Common myeloid progenitor, CD34-positive (primary cell): ENCODE measurements at regions not wholly inside any gene's neighbourhood (a gene's known extent, or its start where the extent isn't known, plus 50 kb on each side); places are given as distances from the start of the nearest gene placed in this dataset.

Experiments
- CTCF ChIA-PET: fragments of 350-600 bp; sonication (Branson Sonifier 250); formaldehyde crosslinking; loops from one replicate; lab custom pipeline; 2021; ENCODE audit warnings: antibody characterized with exemption; lab: Charles Lee
- POLR2A ChIA-PET: fragments of 350-600 bp; sonication (Branson Sonifier 250); formaldehyde crosslinking; loops from one replicate; lab custom pipeline; 2021; ENCODE audit warnings: antibody characterized with exemption; lab: Charles Lee
- DNase-seq, 3 donors: peaks; one replicate each; pipeline versions ENCODE4 v3.0.0 to v3.0.0-alpha.2; 2013
- H3K27ac ChIP-seq, 2 experiments: 1 replicate in 1 of 2; 2 replicates in 1 of 2; pipeline ENCODE4 v1.7.0; 2013; ENCODE audit warnings: inconsistent platforms in 2 of 2, low read length in 2 of 2, mild to moderate bottlenecking in 2 of 2, low read depth in 1 of 2, moderate library complexity in 1 of 2; ENCODE audit not compliant: severe bottlenecking in 2 of 2, insufficient read depth in 1 of 2, poor library complexity in 1 of 2
- H3K27me3 ChIP-seq, 5 experiments: replicated peaks in 2 of 5; 1 replicate in 3 of 5; 2 replicates in 2 of 5; pipeline versions ENCODE4 v1.6.1 to v1.7.0; 2013; ENCODE audit warnings: low read length in 4 of 5, mild to moderate bottlenecking in 2 of 5, moderate library complexity in 2 of 5, inconsistent platforms in 1 of 5; ENCODE audit not compliant: insufficient read depth in 5 of 5, control insufficient read depth in 4 of 5
- H3K36me3 ChIP-seq, 4 experiments: 1 replicate in 2 of 4; 2 replicates in 2 of 4; pipeline versions ENCODE4 v1.6.1 to v1.7.0; 2013; ENCODE audit warnings: low read length in 3 of 4, control low read depth in 1 of 4, mild to moderate bottlenecking in 1 of 4; ENCODE audit not compliant: control insufficient read depth in 4 of 4, insufficient read depth in 4 of 4
- H3K4me1 ChIP-seq, 4 experiments: 1 replicate in 3 of 4; 2 replicates in 1 of 4; pipeline versions ENCODE4 v1.6.1 to v1.7.1; 2013; ENCODE audit warnings: low read length in 3 of 4, mild to moderate bottlenecking in 3 of 4, control low read depth in 1 of 4, inconsistent platforms in 1 of 4, moderate library complexity in 1 of 4; ENCODE audit not compliant: control insufficient read depth in 4 of 4, insufficient read depth in 4 of 4; ENCODE audit errors: control extremely low read depth in 1 of 4
- H3K4me3 ChIP-seq, 7 experiments: 1 replicate in 4 of 7; 2 replicates in 3 of 7; pipeline versions ENCODE4 v1.5.1 to v1.7.0; 2013; ENCODE audit warnings: mild to moderate bottlenecking in 7 of 7, low read length in 6 of 7, moderate library complexity in 6 of 7, inconsistent platforms in 2 of 7, low read depth in 2 of 7, control low read depth in 1 of 7; ENCODE audit not compliant: insufficient read depth in 4 of 7, control insufficient read depth in 1 of 7; ENCODE audit errors: extremely low read depth in 1 of 7
- H3K9me3 ChIP-seq, 5 experiments: 1 replicate in 4 of 5; 2 replicates in 1 of 5; pipeline versions ENCODE4 v1.6.1 to v1.7.1; 2013; ENCODE audit warnings: low read length in 4 of 5, mild to moderate bottlenecking in 2 of 5, inconsistent platforms in 1 of 5, low read depth in 1 of 5, moderate library complexity in 1 of 5; ENCODE audit not compliant: control insufficient read depth in 4 of 5, insufficient read depth in 2 of 5; ENCODE audit errors: control extremely low read depth in 1 of 5
- WGBS: methylation state at CpG from one replicate; pipeline ENCODE4 v1.1.5; 2013; ENCODE audit not compliant: insufficient coverage; 5-methylcytosine and 5-hydroxymethylcytosine counted together

DNA sequence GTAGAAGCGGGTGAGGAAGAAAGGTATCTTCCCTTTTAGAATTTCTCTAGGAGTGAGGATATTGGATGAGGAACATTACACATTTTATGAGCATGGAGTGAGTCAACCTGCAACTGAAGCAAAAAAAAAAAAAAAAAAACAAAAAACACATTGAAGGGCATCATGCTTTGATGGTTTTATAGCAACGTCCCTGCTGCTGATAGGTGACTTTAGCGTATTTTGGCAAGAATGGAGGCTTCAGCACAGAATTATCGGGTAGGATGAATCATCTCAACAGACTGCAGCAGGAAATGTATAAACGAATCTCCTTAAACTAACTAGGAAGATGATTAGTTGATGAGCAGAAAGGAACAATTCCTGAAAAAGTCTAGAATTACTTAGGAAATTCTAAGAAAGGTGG, 1359.6 kb upstream of the ATXN8OS start:
- ChIA-PET CTCF (no interaction called here), POLR2A (no interaction called here)
- H3K27me3 ChIP-seq, result no peaks in the 10 kb centered on the region
- H3K9me3 ChIP-seq, result no peaks in the 10 kb centered on the region
- no peak overlapping the region for H3K4me3 ChIP-seq
- 92% methylated on average over 4 of the region's 5 CpGs for WGBS
- H3K36me3 ChIP-seq, result no peaks in the 10 kb centered on the region
- DNase-seq, result no peak
- H3K27ac ChIP-seq, result no peak overlapping the region
- H3K4me1 ChIP-seq, result no peaks in the 10 kb centered on the region

DNA sequence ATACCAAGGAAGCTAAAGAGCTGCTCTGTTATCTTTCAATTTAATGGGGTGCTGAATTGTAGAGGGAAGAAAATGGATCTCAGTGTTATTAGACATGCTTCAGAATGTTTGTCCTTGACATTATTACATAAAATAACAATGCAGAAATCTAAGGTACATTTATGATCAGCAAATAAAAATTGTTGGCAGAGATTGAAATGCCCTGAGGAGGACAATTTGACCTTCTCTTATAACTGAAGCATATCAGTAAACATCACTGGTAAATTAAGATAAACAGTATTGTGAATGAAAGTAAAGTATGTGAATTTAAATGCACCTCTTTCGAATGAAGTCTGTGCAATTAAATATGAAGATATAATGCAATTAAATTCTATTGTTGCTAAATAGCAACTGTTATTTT, 1362.1 kb upstream of the ATXN8OS start:
- Histone ChIP-seq H3K9me3 (no peaks in the 10 kb centered on the region), H3K4me1 (no peaks in the 10 kb centered on the region), H3K4me3 (no peak overlapping the region), H3K27ac (no peak overlapping the region), H3K36me3 (no peaks in the 10 kb centered on the region), H3K27me3 (no peaks in the 10 kb centered on the region)
- POLR2A ChIA-PET, result no interaction called here
- CTCF ChIA-PET, result no interaction called here
- no CpG with 5 or more reads among the region's 1 CpG for WGBS
- DNase-seq, result no peak

DNA sequence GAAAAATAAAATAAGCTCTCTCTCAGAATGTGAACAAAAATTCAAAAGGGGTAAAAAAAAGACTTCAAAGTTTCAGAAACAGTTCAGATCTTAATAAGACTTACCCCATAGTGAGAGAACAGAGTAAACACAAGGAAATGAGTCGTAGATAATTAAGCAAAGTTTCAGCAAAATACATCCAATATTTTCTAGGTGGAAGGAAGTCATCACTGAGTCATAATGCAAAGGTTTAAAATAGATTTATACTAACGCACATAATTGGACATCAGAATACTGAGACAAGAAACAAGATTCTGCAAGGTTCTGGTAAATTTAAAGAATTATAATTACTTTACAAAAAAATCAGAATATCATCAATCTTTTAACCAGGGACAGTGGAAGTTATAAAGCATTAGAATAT, 1370.7 kb upstream of the ATXN8OS start:
- Histone ChIP-seq H3K4me1 (no peaks in the 10 kb centered on the region), H3K4me3 (no peak overlapping the region), H3K36me3 (no peaks in the 10 kb centered on the region), H3K27me3 (no peaks in the 10 kb centered on the region), H3K27ac (no peak overlapping the region), H3K9me3 (no peaks in the 10 kb centered on the region)
- POLR2A ChIA-PET, result no interaction called here
- no CpG with 5 or more reads among the region's 2 CpGs for WGBS
- DNase-seq, result no peak
- CTCF ChIA-PET, result no interaction called here

DNA sequence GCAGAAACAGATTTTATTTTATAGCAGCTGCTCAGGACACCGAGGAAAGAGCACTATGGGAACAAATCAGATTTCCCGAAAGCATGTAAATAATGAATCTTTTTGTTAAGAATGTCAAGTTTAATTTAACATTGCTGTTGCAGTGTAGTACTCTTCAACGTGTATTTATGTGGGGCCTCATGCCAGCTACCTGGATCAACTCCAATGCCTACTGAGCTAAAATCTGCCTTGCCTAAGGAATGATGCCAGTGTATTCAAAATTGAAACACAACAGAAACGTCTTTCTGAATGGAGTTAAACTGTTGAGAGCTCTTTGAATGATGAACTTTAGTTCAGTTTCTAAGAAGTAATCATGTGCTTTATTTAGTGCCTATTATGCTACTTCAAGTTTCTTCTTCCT, 1379.8 kb upstream of the ATXN8OS start:
- no peaks in the 10 kb centered on the region for H3K9me3 ChIP-seq
- H3K4me1 ChIP-seq, result no peaks in the 10 kb centered on the region
- H3K27ac ChIP-seq, result no peak overlapping the region
- DNase-seq, result no peak
- no peaks in the 10 kb centered on the region for H3K27me3 ChIP-seq
- H3K4me3 ChIP-seq, result no peak overlapping the region
- 92% methylated on average over 3 of the region's 4 CpGs for WGBS
- ChIA-PET CTCF (no interaction called here), POLR2A (no interaction called here)
- H3K36me3 ChIP-seq, result no peaks in the 10 kb centered on the region

DNA sequence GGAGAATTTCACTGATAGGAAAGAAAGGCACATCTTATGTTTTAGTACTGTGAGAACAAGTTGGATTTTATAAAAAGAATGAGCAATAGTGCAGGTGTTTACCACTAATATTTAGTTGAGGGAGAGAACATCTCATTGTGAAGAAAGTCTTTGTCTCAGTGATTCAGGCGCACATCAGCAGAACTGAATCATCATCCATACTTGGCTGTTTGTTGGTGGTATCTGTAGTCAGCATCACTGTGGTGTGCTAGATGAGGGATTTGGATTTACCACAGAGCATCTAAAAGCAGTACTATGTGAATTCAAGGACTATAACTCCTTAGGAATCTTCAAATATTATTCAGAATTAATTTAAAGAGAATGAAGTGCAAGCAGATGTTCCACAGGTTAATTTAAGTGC, 1380.5 kb upstream of the ATXN8OS start:
- Histone ChIP-seq H3K36me3 (no peaks in the 10 kb centered on the region), H3K9me3 (no peaks in the 10 kb centered on the region), H3K27ac (no peak overlapping the region), H3K27me3 (no peaks in the 10 kb centered on the region), H3K4me1 (no peaks in the 10 kb centered on the region), H3K4me3 (no peak overlapping the region)
- CTCF ChIA-PET, result no interaction called here
- POLR2A ChIA-PET, result no interaction called here
- 100% methylated on average over 1 of the region's 1 CpG for WGBS
- no peak for DNase-seq

DNA sequence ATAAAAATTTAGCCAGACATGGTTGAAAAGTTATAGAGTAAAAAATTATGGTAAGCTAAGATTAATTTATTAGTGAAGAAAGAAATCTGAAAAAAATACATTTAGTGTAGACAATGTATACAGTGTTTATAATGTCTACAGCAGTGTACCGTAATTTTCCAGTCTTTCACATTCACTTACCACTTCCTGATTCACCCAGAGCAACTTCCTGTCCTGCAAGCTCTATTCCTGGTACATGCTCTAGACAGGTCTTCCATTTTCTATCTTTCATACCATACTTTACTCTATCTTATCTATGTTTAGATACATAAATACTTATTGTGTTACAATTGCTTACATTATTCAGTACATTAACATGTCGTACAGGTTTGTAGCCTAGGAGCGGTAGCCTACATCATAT, 1387.8 kb upstream of the ATXN8OS start:
- 100% methylated on average over 1 of the region's 3 CpGs for WGBS
- CTCF ChIA-PET, result no interaction called here

DNA sequence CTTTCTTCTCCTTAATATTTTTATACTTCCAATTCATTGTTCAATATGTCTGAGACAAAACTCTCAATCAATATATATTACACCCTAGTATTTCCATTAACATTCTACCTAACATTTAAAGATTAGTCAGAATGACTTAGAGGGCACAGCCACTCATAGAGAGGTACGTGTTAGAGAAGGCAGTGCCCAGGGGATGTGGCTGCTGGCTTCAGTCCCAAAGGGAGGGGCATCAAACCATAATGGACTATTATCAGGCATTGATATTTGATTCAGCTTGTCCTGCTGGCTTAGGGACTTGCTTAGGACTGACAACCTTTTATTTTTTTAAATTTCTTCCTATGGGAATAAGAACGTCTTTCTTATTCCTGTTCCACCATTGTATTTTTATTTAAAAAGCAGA, 1392.0 kb upstream of the ATXN8OS start:
- H3K36me3 ChIP-seq, result no peaks in the 10 kb centered on the region
- H3K27ac ChIP-seq, result no peak overlapping the region
- no peaks in the 10 kb centered on the region for H3K4me1 ChIP-seq
- POLR2A ChIA-PET, result no interaction called here
- H3K4me3 ChIP-seq, result no peak overlapping the region
- no peaks in the 10 kb centered on the region for H3K27me3 ChIP-seq
- WGBS, result 60% methylated on average over 1 of the region's 2 CpGs
- CTCF ChIA-PET, result no interaction called here
- DNase-seq, result no peak
- H3K9me3 ChIP-seq, result no peaks in the 10 kb centered on the region

More for the DNA sequence above, 1387.8 kb upstream of the ATXN8OS start:
- Histone ChIP-seq H3K36me3 (no peaks in the 10 kb centered on the region), H3K4me1 (no peaks in the 10 kb centered on the region), H3K27ac (no peak overlapping the region), H3K4me3 (no peak overlapping the region), H3K9me3 (no peaks in the 10 kb centered on the region), H3K27me3 (no peaks in the 10 kb centered on the region)
- POLR2A ChIA-PET, result no interaction called here
- DNase-seq, result no peak
